Chondrocyte (in vitro differentiated cells): ENCODE measurements at regions not wholly inside any gene's neighbourhood (a gene's known extent, or its start where the extent isn't known, plus 50 kb on each side); places are given as distances from the start of the nearest gene placed in this dataset.

Experiments
- DNase-seq: peaks from one replicate; pipeline ENCODE4 v3.0.0; 2021; ENCODE audit warnings: mixed read lengths, low spot score
- H3K27ac Mint-ChIP-seq: one replicate; pipeline ENCODE4 v1.8.0; 2021; ENCODE audit warnings: mild to moderate bottlenecking, moderate library complexity, mixed read lengths; ENCODE audit not compliant: unreplicated experiment
- H3K27me3 Mint-ChIP-seq: 2 replicates; pipeline ENCODE4 v1.8.0; 2021; ENCODE audit warnings: low read depth, mixed read lengths
- H3K36me3 Mint-ChIP-seq: 2 replicates; pipeline ENCODE4 v1.8.0; 2021; ENCODE audit warnings: low read depth, mixed read lengths
- H3K4me1 Mint-ChIP-seq: 2 replicates; pipeline ENCODE4 v1.8.0; 2021; ENCODE audit warnings: low read depth, mild to moderate bottlenecking, mixed read lengths
- H3K4me3 Mint-ChIP-seq: one replicate; pipeline ENCODE4 v1.8.0; 2021; ENCODE audit warnings: mild to moderate bottlenecking, moderate library complexity, mixed read lengths; ENCODE audit not compliant: unreplicated experiment
- H3K9me3 Mint-ChIP-seq: 2 replicates; pipeline ENCODE4 v1.8.0; 2021; ENCODE audit warnings: low read depth, mixed read lengths
- TF ChIP-seq, protein P1 (sequence below): fragments of 200-600 bp; sonication (generic); IDR thresholded peaks from 2 replicates; pipeline ENCODE4 v1.5.0; 2021; ENCODE audit warnings: antibody characterized with exemption, mild to moderate bottlenecking, moderate library complexity

DNA sequence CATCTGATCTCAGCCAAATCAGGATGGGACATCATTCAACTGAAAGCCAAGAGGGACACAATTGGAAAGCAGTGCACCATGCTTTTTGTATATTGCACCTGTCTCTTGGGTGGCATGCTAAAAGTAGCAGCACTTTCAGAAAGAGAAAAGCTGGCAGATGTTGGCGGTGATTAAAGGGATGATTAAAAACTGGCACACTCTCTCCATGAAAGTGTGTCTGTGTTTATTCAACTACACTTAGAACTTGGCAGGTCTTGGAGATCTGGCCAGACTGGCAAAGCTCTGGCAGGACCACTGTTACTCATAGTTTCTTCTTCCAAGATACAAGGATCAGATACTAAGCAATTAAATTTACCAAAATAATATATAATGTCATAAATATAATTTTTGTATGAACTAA is 112.9 kb upstream of the ELAVL2 start:
- no peak overlapping the region for H3K4me3 Mint-ChIP-seq
- peaks cover 11% of the 10 kb centered on the region for H3K9me3 Mint-ChIP-seq
- TF ChIP-seq, protein P1, sequence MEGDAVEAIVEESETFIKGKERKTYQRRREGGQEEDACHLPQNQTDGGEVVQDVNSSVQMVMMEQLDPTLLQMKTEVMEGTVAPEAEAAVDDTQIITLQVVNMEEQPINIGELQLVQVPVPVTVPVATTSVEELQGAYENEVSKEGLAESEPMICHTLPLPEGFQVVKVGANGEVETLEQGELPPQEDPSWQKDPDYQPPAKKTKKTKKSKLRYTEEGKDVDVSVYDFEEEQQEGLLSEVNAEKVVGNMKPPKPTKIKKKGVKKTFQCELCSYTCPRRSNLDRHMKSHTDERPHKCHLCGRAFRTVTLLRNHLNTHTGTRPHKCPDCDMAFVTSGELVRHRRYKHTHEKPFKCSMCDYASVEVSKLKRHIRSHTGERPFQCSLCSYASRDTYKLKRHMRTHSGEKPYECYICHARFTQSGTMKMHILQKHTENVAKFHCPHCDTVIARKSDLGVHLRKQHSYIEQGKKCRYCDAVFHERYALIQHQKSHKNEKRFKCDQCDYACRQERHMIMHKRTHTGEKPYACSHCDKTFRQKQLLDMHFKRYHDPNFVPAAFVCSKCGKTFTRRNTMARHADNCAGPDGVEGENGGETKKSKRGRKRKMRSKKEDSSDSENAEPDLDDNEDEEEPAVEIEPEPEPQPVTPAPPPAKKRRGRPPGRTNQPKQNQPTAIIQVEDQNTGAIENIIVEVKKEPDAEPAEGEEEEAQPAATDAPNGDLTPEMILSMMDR, result no peak
- no peak overlapping the region for H3K27ac Mint-ChIP-seq
- no peaks in the 10 kb centered on the region for H3K4me1 Mint-ChIP-seq
- H3K27me3 Mint-ChIP-seq, result no peaks in the 10 kb centered on the region
- DNase-seq, result no peak
- H3K36me3 Mint-ChIP-seq, result no peaks in the 10 kb centered on the region

DNA sequence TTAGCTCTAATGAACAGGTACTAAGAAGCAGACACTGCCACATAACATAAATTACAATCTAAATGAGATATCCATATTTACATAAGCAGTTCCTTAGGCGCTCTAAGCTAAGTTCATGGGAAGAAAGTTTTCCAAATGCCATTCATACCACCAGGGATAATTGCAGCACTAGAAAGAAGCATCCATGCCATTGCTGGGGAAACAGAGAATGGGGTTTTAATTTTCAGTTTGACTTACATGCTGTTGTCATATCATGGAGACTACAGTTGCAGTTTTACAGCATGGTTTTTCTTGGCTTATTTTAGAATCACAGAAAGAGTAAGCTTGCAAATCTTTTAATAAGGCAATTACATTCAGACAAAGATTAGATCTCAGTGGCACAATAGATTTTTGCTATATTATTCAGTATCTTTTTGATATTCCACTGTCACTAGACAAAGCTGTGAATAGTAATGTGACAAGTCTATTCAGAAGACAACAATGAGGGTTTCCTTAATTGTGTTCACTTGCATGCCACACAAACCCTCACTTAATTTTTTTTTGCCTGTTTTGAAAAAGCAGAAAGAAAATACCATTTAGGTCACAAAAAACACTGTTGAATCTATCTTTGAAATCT is 108.4 kb upstream of the ELAVL2 start:
- no peak for DNase-seq
- H3K4me1 Mint-ChIP-seq, result no peaks in the 10 kb centered on the region
- TF ChIP-seq, protein P1, result no peak
- H3K27ac Mint-ChIP-seq, result no peak overlapping the region
- H3K9me3 Mint-ChIP-seq, result no peaks in the 10 kb centered on the region
- no peaks in the 10 kb centered on the region for H3K27me3 Mint-ChIP-seq
- H3K36me3 Mint-ChIP-seq, result no peaks in the 10 kb centered on the region
- H3K4me3 Mint-ChIP-seq, result no peak overlapping the region

DNA sequence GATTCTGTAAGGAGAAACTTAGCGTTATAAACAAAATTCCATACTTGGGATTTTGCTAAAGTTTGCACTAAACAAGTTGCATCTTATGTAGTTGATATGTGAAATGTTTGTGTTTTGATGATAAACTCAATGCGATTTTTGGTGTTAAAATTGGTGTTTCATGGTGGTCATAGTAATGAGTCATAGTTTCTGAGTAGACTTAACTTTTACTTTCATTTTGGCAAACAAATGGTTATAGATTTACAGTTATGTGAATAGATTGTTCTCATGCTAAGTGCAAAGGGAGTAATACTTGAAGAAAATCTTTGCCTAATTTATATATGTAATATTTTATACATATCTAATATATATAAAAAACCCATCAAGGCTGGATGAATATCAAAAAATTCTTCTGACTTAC is 107.3 kb upstream of the ELAVL2 start:
- Mint-ChIP-seq H3K9me3 (no peaks in the 10 kb centered on the region), H3K4me3 (no peak overlapping the region), H3K27me3 (no peaks in the 10 kb centered on the region), H3K4me1 (no peaks in the 10 kb centered on the region), H3K27ac (no peak overlapping the region), H3K36me3 (no peaks in the 10 kb centered on the region)
- TF ChIP-seq, protein P1, result no peak
- DNase-seq, result no peak

DNA sequence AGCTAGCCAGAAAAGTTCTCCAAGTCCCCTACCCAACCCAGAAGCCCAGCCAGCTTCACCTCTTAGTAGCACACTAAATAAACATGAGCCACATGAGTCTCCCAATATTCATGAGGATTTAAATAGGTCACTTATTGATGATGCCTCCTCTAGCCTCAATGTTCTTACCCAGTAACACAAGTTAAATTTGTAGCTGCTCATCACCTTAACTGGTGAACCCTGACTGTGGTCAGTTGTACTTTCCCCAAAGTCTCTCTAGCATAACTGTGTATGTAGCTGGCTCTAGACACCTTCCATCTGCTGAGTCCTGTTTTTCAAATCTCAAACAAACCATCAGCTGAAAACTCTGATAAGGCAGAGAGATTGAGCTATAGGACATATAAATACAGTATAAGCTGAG is 100.3 kb upstream of the ELAVL2 start:
- no peak overlapping the region for H3K4me3 Mint-ChIP-seq
- H3K9me3 Mint-ChIP-seq, result peaks cover 16% of the 10 kb centered on the region
- H3K27ac Mint-ChIP-seq, result no peak overlapping the region

DNA sequence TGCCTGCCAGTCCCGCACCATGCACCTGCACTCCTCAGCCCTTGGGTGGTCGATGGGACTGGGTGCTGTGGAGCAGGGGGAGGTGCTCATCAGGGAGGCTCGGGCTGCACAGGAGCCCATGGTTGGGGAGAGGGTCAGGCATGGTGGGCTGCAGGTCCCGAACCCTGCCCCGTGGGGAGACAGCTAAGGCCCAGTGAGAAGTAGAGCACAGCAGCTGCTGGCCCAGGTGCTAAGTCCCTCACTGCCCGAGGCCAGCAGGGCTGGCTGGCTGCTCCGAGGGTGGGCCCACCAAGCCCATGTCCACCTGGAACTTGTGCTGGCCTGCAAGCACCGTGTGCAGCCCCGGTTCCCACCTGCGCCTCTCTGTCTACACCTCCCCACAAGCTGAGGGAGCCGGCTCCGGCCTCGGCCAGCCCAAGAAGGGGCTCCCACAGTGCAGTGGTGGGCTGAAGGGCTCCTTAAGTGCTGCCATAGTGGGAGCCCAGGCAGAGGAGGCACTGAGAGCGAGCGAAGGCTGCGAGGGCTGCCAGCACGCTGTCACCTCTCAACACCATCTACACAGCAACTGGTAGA is 88.5 kb upstream of the ELAVL2 start:
- no peak for DNase-seq
- Mint-ChIP-seq H3K9me3 (peaks cover 27% of the 10 kb centered on the region), H3K36me3 (no peaks in the 10 kb centered on the region), H3K4me1 (no peaks in the 10 kb centered on the region), H3K27ac (no peak overlapping the region), H3K4me3 (no peak overlapping the region), H3K27me3 (no peaks in the 10 kb centered on the region)
- TF ChIP-seq, protein P1, result no peak

More for the DNA sequence above, 100.3 kb upstream of the ELAVL2 start:
- no peak for DNase-seq
- H3K4me1 Mint-ChIP-seq, result no peaks in the 10 kb centered on the region
- TF ChIP-seq, protein P1, result no peak
- H3K27me3 Mint-ChIP-seq, result no peaks in the 10 kb centered on the region
- H3K36me3 Mint-ChIP-seq, result no peaks in the 10 kb centered on the region
